ENCODE measurements at regions not wholly inside any gene's neighbourhood (a gene's known extent, or its start where the extent isn't known, plus 50 kb on each side); places are given as distances from the start of the nearest gene placed in this dataset.

- Histone ChIP-seq H3K4ac (ENCODE audit: low read depth, low read length) (no peak overlapping the region), H2BK120ac (ENCODE audit: low read depth, low read length, poor library complexity, severe bottlenecking) (no peak overlapping the region), H4K5ac (ENCODE audit: insufficient read length, low read depth, low read length) (no peak overlapping the region), H3K4me2 (ENCODE audit: insufficient read depth, insufficient read length, low read length) (no peak overlapping the region), H3K27me3 (ENCODE audit: insufficient read depth, low read length) (no peaks in the 10 kb centered on the region), H3K9ac (ENCODE audit: extremely low read depth, insufficient read length, low read length) (no peak overlapping the region), H3K18ac (ENCODE audit: insufficient read length, low read depth, low read length) (no peak overlapping the region), H4K20me1 (ENCODE audit: control insufficient read depth, insufficient read depth, insufficient read length) (no peaks in the 10 kb centered on the region), H4K91ac (ENCODE audit: insufficient read length, low read depth, low read length) (no peak overlapping the region), H2BK20ac (ENCODE audit: low read depth, low read length, poor library complexity, severe bottlenecking) (no peak overlapping the region), H3K56ac (ENCODE audit: insufficient read length, low read depth, low read length) (no peak overlapping the region), H3K23ac (ENCODE audit: insufficient read length, low read depth, low read length) (no peak overlapping the region), H2BK15ac (ENCODE audit: low read depth, low read length) (no peak overlapping the region), H3K27ac (ENCODE audit: insufficient read length, low read depth, low read length) (no peak overlapping the region), H2BK5ac (ENCODE audit: insufficient read length, low read length) (no peak overlapping the region), H3K79me2 (ENCODE audit: insufficient read depth, low read length) (no peaks in the 10 kb centered on the region), H3K14ac (ENCODE audit: insufficient read depth, low read length) (no peak overlapping the region), H2AK5ac (ENCODE audit: insufficient read length, low read length) (no peak overlapping the region), H2AFZ (ENCODE audit: low read length) (no peak overlapping the region), H3K4me1 (ENCODE audit: insufficient read depth, low read length) (no peaks in the 10 kb centered on the region; the same call in 1 of the 2 replicates), H4K8ac (replicated peaks; ENCODE audit: insufficient read length, low read depth, low read length) (no peak overlapping the region), H3K9me3 (ENCODE audit: control insufficient read depth, low read depth, low read length) (no peaks in the 10 kb centered on the region), H3K79me1 (ENCODE audit: insufficient read depth, low read depth, low read length, poor library complexity, severe bottlenecking) (peaks cover 5% of the 10 kb centered on the region), H3K23me2 (ENCODE audit: insufficient read length, low read depth, low read length, poor library complexity, severe bottlenecking) (no peaks in the 10 kb centered on the region), H3T11ph (ENCODE audit: low read length) (no peak overlapping the region), H2BK12ac (ENCODE audit: insufficient read length, low read depth, low read length) (no peak overlapping the region)
- WGBS (ENCODE audit: extremely low coverage, insufficient read length, low lambda C conversion rate), result no CpG with 5 or more reads among the region's 1 CpG
- H3K4me3 Mint-ChIP-seq, result no peak overlapping the region
- H3K36me3 Mint-ChIP-seq (ENCODE audit: insufficient read depth in 1 of 3, low read depth in 3 of 3), result peaks cover 0 to 4% (median 0%) of the 10 kb centered on the region in 3 experiments; a peak in 1 of 7 replicates
- no peaks in the 10 kb centered on the region for H3K27me3 Mint-ChIP-seq (ENCODE audit: low read depth)
- DNase-seq, result no peak
- no peak overlapping the region for H3K27ac Mint-ChIP-seq
- H3K4me1 Mint-ChIP-seq, result peaks cover 10 to 16% of the 10 kb centered on the region in 2 experiments; a peak in 3 of 4 replicates
- H3K9me3 Mint-ChIP-seq, result no peaks in the 10 kb centered on the region
- no peak for TF ChIP-seq CTCF (conservative IDR thresholded peaks at IDR 0.05)
Measured at GRCh38 chr6:21994821-21995220, 302.0 kb downstream of the PRL start.
